AML-193 (cell line): ENCODE measurements at regions not wholly inside any gene's neighbourhood (a gene's known extent, or its start where the extent isn't known, plus 50 kb on each side); places are given as distances from the start of the nearest gene placed in this dataset.
"Not testable (repeated sequence)": the region's sequence is repeated elsewhere in the genome, so short reads cannot be mapped to it uniquely, and the experiment has no call there.

Source experiments
- DNase-seq, 2 experiments: peaks; one replicate each; lab custom pipeline; 2025; lab: John Stamatoyannopoulos, UW

- no peak for DNase-seq
Measured at GRCh38 chrX:1059576-1060561, 152.6 kb downstream of the CRLF2 start.

GRCh38 chrX:1053600-1053999, 158.8 kb downstream of the CRLF2 start:
- not testable (repeated sequence) for DNase-seq

- DNase-seq = no peak
Measured at GRCh38 chrX:1053072-1053471, 159.4 kb downstream of the CRLF2 start.

- no peak for DNase-seq
Measured at GRCh38 chrX:1052021-1052420, 160.4 kb downstream of the CRLF2 start.

GRCh38 chrX:1051421-1051820, 161.0 kb downstream of the CRLF2 start:
- DNase-seq = no peak

- DNase-seq = no peak
Measured at GRCh38 chrX:1045680-1046314, 166.7 kb downstream of the CRLF2 start.

- DNase-seq = no peak
Measured at GRCh38 chrX:1041091-1041490, 171.4 kb downstream of the CRLF2 start.

GRCh38 chrX:1035931-1036330, 176.5 kb downstream of the CRLF2 start:
- DNase-seq = not testable (repeated sequence)

GRCh38 chrX:1035206-1035605, 177.2 kb downstream of the CRLF2 start:
- DNase-seq = no peak

- no peak for DNase-seq
Measured at GRCh38 chrX:1034717-1035116, 177.7 kb downstream of the CRLF2 start.

GRCh38 chrX:1031521-1032430, 180.7 kb downstream of the CRLF2 start:
- DNase-seq = no peak

- no peak for DNase-seq
Measured at GRCh38 chrX:1029494-1029893, 183.0 kb downstream of the CRLF2 start.

- DNase-seq = no peak
Measured at GRCh38 chrX:1027680-1028079, 184.8 kb downstream of the CRLF2 start.

- no peak for DNase-seq
Measured at GRCh38 chrX:1027133-1027532, 185.3 kb downstream of the CRLF2 start.

GRCh38 chrX:1026263-1027015, 186.0 kb downstream of the CRLF2 start:
- peak in 1 of 2 experiments; percentile 4 for DNase-seq

GRCh38 chrX:1025413-1025812, 187.0 kb downstream of the CRLF2 start:
- DNase-seq = no peak

GRCh38 chrX:1023676-1024075, 188.8 kb downstream of the CRLF2 start:
- DNase-seq = no peak

- not testable (repeated sequence) for DNase-seq
Measured at GRCh38 chrX:1021314-1021993, 191.0 kb downstream of the CRLF2 start.

- no peak for DNase-seq
Measured at GRCh38 chrX:1020634-1021166, 191.7 kb downstream of the CRLF2 start.

- DNase-seq = not testable (repeated sequence)
Measured at GRCh38 chrX:1016926-1017325, 195.5 kb downstream of the CRLF2 start.
